ENCODE measurements at regions not wholly inside any gene's neighbourhood (a gene's known extent, or its start where the extent isn't known, plus 50 kb on each side); places are given as distances from the start of the nearest gene placed in this dataset.
A peak's percentile ranks its signal among the peaks of the same experiment; 100 is the strongest.

- in situ Hi-C loops (cut with MboI; ENCODE audit: low sequenced_read_pairs, unreplicated experiment), result loop anchor here (25.0 kb wide), 1 partner anchor 737 kb away; no protein-coding TSS in a partner anchor
- TF ChIP-seq CTCF (IDR thresholded peaks at IDR 0.05; ENCODE audit: borderline replicate concordance, control extremely low read depth, extremely low read depth, insufficient read depth, missing control alignments), result no peak
- DNase-seq (ENCODE audit: low spot score), result no peak
Measured at GRCh38 chr9:73024601-73025034, 71.8 kb upstream of the ALDH1A1 start.

- no peak for DNase-seq (ENCODE audit: low spot score)
- in situ Hi-C loops (cut with MboI; ENCODE audit: low sequenced_read_pairs, unreplicated experiment), result no loop called here
- peak; percentile 52 for TF ChIP-seq CTCF (IDR thresholded peaks at IDR 0.05; ENCODE audit: borderline replicate concordance, control extremely low read depth, extremely low read depth, insufficient read depth, missing control alignments)
Measured at GRCh38 chr9:73023025-73023541, 70.2 kb upstream of the ALDH1A1 start.

- no peak for DNase-seq (ENCODE audit: low spot score)
- in situ Hi-C loops (cut with MboI; ENCODE audit: low sequenced_read_pairs, unreplicated experiment), result no loop called here
- no peak for TF ChIP-seq CTCF (IDR thresholded peaks at IDR 0.05; ENCODE audit: borderline replicate concordance, control extremely low read depth, extremely low read depth, insufficient read depth, missing control alignments)
Measured at GRCh38 chr9:73022353-73022752, 69.5 kb upstream of the ALDH1A1 start.

- in situ Hi-C loops (cut with MboI; ENCODE audit: low sequenced_read_pairs, unreplicated experiment), result no loop called here
- no peak for TF ChIP-seq CTCF (IDR thresholded peaks at IDR 0.05; ENCODE audit: borderline replicate concordance, control extremely low read depth, extremely low read depth, insufficient read depth, missing control alignments)
- no peak for DNase-seq (ENCODE audit: low spot score)
Measured at GRCh38 chr9:73020877-73021276, 68.0 kb upstream of the ALDH1A1 start.

GRCh38 chr9:73014011-73014410 lies 61.2 kb upstream of the ALDH1A1 start:
- in situ Hi-C loops (cut with MboI; ENCODE audit: low sequenced_read_pairs, unreplicated experiment), result no loop called here

GRCh38 chr9:73011956-73012355 lies 59.1 kb upstream of the ALDH1A1 start:
- in situ Hi-C loops (cut with MboI; ENCODE audit: low sequenced_read_pairs, unreplicated experiment), result no loop called here
- DNase-seq (ENCODE audit: low spot score), result no peak
- TF ChIP-seq CTCF (IDR thresholded peaks at IDR 0.05; ENCODE audit: borderline replicate concordance, control extremely low read depth, extremely low read depth, insufficient read depth, missing control alignments), result no peak

More at GRCh38 chr9:73014011-73014410, 61.2 kb upstream of the ALDH1A1 start:
- no peak for TF ChIP-seq CTCF (IDR thresholded peaks at IDR 0.05; ENCODE audit: borderline replicate concordance, control extremely low read depth, extremely low read depth, insufficient read depth, missing control alignments)
- no peak for DNase-seq (ENCODE audit: low spot score)
